ENCODE measurements at regions not wholly inside any gene's neighbourhood (a gene's known extent, or its start where the extent isn't known, plus 50 kb on each side); places are given as distances from the start of the nearest gene placed in this dataset.

DNA sequence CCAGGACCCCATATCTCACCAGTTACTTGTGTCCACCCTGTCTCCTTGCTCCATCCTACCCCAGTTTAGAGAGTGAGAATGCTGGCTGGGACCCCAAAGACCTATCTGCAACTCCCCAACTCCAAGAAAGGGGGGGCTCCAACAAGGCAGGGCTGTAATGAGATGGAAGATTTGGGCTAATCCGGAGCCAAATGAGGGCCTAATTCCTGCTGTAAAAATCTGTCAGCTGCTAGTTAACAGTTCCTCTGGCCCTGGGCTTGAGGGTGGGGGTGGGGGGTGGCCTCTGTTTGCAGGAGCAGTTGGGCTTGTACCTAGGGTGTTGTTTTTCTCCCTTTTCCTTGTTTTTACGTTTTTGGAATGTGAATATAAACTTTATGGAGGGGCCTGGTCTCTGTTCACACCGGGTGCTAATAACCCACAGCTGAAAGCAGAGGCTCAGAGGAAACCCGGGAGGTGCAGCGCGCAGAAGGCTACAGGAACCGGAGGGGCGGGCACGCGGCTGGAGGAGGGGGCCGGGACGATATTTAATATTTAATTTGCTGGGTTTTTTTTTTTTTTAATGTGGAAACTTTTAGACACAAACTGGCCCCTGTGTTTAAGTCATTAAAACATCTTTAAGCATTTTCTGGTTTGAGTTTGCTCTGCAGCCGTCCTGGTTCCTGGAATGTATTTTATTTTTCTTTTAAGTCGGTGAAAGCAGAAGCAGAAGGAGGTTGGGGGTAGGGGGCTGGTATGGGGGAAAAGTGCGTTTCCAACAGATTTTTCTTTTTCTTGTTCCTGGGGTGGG, 70.7 kb downstream of the NCR2 start:
- TF ChIP-seq ZNF274 (IDR thresholded peaks at IDR 0.05; ENCODE audit: low read depth, low read length) (no peak), SUZ12 (IDR thresholded peaks at IDR 0.05; ENCODE audit: extremely low read depth, insufficient read depth, insufficient read length) (no peak), YY1 (IDR thresholded peaks at IDR 0.05; ENCODE audit: insufficient read depth, insufficient read length) (no peak)

All from NT2/D1 (cell line).